ENCODE measurements at regions not wholly inside any gene's neighbourhood (a gene's known extent, or its start where the extent isn't known, plus 50 kb on each side); places are given as distances from the start of the nearest gene placed in this dataset.

DNA sequence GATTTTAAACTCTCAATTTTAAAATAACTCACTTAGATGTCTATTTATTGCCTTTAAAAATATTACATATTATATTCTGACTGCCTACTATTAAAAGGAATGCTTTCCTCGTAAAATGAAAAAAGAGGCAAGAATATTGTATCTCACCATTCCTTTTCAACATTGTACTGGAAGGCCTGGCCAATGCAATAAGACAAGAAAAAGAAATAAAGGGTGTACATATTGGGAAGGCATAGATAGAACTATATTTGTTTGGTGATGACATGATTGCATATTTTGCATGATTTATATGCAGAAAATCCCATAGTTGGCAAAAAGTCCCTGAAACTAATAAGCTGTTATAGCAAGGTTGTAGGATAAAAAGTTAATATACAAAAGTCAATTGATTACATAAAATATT, 474.6 kb upstream of the ATP2B1 start:
- no peak for DNase-seq

DNA sequence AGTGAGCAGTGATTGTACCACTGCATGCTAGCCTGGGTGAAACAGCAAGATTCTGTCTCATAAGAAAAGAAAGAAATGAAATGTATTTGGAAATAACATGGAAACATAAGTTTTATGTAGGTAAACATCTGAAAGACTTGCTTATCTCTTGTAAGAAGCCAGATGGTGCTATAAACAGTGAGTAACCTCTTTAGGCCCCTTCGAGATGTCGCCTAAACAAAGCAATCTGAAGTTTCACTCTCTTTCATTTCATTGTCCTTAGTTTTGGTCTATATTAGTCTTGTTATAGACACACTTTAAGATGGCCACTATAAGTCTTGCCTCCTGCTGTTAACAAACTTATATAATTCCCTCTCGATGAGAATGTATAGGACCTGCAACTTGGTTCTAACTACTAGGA, 472.6 kb upstream of the ATP2B1 start:
- DNase-seq: no peak

DNA sequence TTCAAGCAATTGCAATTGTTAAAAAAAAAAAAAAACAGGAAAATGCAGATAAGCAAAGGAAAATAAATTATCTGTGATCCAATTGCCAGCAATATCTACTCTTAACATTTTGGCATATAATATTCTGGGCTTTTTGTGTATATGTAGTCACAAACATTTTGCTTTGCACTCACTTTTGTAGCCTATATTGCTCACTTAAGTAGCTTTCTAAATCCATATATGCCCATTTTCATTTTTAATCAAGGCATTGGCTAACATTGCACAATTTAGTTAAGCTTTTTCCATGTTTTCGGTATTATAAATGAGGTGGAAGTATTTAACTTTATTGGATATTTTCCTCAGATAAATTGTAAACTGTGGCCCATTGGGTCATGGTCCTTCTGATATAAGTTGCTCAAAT, 466.3 kb upstream of the ATP2B1 start:
- DNase-seq: no peak

DNA sequence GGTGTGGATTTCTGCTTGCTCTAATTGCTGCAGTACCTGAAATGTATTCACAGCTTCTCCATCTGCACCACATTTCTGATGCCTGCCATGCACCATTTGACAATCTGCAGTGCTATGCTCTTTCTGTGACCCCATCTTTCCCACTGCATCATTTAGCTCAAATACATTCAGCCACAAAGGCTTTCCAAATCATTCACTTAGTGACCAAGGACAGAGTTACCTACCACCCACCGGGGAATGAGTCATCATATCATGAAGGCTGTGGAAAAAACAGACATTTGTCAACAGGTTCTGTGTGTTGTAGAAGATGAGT, 465.5 kb upstream of the ATP2B1 start:
- DNase-seq: no peak

DNA sequence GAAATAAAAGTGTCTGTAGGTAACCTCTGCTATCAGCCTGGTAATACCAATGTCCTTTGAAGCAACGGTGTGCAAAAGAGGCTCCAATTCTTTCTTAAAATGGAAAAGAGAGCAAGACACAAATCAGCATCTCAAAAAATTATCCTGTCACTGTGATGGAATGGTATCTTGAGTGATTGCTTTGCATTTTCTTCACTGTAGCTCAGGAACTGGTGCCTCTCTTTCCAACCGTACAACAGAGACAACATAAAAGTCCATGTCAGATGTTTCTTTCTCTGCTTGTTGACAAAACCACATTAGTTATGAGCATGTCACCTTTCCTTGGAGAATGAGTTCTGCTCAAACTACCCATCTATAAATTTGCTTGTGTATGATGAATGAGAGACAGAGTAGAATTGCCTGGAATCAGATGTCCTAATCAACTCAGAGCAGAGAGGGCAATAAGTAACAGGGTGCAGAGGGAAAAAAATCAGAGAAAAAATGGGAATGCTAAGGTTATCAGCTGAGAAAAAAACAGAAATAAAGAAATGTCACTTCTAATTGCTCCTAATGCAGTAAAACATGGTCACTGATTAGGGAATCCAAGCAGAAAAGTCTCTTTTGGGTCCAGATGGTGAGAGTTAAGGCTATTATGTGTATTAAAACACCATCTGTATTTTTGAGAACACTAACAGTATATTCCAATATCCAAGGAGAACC, 465.0 kb upstream of the ATP2B1 start:
- no peak for DNase-seq

DNA sequence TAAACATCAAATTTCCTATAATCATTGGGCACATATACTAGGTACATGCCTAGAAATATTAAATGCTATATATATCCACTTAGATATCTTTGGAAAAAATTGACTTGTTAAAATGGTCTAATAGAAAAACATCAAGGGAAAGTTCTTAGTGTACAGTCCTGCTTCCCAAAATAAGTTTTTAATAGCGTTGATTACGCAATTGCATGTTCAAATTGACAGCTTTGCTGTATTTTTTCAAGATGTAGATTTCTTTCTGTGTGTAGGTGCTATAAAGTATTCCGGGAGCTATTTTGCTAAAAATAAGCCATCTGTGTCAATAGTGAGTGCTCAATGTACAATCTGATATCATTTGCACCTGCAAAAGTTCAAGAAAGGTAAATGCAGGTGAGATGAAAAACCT, 463.9 kb upstream of the ATP2B1 start:
- no peak for DNase-seq

DNA sequence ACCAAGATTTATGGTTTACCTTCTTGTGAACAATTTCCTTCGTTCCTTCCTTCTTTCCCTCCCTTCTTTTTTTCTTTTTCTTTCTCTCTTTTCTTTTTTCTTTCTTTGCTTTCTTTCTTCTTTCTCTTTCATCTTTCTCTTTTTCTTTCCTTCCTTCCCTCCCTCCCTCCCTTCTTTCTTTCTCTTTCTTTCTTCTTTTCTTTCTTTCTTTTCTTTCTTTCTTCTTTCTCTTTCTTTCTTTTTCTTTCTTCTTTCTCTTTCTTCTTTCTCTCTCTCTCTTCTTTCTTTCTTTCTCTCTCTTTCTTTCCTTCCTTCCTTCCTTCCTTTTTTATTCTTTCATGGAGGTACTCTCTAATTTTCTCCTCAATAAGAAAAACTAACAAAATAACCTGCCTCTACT, 462.1 kb upstream of the ATP2B1 start:
- DNase-seq: no peak

DNA sequence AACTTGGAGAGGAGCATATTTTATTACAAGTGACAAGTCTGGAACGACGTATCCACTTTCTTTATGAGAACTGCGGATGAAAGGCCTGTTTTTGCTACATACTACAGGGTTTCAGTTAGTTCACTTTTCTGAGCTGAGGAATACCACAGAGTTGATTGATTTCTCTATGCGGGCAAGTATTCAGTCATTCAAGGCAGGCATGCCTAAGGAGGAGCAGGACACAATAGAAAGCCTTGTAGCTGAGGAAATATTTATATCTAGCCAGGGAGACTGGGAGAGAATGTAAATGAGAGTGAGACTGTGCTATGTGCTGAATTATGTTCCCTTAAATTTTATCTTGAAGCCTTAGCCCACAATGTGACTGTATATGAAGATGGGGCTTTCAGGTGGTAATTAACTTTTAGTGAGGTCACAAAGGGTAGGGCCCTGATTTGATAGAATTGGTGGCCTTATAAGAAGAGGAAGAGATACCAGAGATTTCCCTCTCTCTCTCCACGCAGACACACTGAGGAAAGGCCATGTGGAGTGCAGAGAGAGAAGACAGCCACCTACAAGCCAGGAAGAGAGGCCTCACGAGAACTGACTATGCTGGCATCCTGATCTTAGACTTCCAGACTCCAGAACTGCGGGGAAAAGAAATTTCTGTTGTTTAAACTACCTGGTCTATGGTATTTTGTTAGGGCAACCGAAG, 459.0 kb upstream of the ATP2B1 start:
- no peak for DNase-seq

DNA sequence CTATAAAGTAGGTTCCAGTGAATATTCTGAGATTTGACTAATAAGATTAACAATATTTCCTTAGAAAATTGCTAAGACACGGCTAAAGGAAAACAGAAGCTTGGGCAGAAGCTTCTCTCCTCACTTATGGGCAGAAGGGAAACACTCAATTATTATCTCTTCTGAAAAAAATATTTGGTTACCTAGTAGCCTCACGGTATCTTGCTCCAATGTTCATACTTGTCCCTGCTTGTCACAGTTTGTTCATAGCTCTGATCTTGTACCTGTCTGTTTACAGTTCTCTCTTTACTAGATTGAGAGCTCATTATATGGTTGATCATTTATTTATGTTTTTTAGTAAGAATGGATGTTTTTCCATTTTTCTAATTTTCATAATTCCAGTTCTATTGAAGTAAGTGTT, 458.0 kb upstream of the ATP2B1 start:
- no peak for DNase-seq

DNA sequence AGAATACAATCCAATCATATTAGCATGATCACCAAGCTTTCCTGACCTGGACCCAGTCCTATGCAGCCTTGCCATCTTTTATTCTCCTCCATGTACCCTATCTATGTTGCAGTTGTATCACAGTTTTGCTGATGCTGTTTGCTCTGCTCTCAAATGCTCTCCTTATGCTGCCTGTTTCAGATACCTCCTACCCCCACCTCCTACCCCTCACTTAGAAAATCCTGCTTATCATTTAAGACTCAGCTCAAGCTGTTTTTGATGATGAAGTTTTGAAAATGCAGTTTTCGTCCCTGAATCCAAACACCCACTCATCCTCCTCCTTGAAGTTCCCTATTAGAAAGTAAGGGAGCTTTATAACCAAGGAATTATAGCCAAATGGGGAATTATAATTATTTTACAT, 457.4 kb upstream of the ATP2B1 start:
- DNase-seq: no peak

DNA sequence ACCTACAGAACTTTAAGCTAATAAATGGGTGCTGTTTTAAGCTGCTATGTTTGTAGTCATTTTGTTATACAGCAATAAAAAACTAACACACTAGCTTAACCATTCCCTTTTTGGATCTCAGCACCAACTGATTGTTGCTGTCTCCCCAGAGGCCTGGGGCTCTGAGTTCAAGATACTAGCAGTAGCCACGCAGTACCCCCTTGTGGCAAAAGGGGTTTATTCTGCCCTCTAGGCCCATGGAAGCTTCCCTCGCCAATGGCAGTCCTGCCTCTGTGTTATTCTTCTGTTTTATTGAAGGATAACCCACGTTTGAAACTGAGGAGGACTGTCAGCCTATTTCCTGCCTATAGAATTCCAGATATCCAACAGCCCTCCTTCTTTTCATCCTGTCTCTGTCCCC, 455.3 kb upstream of the ATP2B1 start:
- no peak for DNase-seq

DNA sequence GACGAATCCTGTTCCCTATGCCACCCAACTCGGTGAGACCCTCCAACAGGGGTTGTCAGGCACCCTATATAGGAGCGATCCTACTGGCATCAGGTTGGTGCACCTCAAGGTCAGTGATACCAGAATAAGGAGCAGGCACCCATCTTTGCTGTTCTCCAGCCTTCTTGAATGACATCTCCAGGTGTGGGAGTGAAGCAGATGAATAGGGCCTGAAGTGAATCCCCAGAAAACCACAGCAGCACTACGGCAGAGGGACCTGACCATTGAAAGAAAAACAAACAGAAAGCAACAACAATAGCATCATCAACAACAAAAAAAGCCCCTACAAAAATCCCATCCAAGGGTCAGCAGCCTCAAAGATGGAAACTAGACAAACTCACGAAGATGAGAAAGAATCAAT, 445.2 kb upstream of the ATP2B1 start:
- no peak for DNase-seq

DNA sequence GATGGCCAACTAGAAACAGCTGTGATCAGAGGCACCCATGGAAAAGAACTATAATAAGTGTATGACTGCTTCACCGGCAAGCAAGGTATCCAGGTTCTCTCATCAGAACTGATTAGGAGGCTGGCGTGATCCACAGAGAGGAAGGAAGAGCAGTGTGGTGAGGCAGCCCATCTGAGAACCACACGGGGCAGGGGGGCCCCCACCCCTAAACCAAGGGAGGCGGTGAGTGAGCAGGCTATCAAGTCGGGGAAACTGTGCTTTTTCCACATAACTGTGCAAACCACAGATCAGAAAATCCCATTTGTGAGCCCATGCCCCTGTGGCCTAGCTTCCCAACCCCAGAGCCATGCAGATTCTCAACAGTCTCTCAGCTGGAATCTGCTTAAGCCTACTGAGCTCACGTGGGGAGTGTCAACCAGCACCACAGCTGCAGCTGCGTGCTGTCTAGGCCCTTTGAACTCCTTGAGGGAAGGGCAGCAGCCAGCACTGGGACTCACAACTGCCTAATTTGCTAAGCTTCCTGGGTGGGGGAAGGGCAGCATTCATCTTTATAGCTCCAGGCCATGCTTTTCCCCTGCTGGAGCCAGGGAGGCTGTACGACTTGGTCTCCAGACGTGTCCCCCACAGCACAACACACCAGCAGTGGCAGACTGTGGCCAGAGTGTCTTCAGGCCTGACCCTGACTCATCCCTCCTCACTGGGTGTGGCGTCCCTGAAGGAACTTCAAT, 444.4 kb upstream of the ATP2B1 start:
- no peak for DNase-seq

DNA sequence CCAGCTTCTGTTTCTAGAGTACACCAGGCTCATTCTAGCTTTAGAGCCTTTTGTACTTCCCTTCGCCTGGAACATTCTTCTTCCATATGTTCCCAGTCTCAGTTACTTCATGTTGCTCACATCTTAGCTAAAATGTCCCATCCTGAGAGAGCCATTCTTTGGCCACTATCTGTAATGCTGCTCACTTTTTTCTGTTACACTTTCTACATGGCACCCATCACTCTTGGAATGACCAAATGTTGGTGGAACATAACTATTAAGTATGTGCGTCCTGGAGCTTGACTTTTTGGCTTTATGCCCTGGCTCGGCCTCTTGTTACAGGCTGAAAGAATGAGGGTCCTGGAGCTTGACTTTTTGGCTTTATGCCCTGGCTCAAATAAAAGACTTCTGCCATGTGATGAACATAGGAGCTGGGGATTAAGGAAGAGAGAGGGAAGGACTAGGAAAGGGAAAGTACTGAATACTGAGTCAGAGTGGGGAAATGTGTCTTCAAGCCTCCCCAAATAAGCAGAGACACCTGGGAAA, 442.9 kb upstream of the ATP2B1 start:
- no peak for DNase-seq

DNA sequence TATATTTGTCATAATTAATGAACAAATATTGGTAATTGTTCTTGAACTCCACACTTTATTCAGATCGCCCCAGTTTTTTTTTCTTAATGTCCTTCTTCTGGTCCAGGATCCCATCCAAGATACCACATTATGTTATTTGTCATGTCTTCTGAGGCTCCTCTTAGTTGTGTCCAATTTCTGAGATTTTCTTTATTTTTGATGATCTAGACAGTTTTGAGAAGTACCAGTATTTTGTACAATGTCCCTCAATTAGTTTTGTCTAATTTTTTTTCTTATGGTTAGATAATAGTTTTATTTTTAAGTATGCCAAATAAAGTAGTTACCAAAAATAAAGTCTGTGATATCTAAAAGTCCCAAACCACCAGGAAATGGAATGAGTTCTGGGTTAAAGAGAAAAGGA, 440.8 kb upstream of the ATP2B1 start:
- no peak for DNase-seq

DNA sequence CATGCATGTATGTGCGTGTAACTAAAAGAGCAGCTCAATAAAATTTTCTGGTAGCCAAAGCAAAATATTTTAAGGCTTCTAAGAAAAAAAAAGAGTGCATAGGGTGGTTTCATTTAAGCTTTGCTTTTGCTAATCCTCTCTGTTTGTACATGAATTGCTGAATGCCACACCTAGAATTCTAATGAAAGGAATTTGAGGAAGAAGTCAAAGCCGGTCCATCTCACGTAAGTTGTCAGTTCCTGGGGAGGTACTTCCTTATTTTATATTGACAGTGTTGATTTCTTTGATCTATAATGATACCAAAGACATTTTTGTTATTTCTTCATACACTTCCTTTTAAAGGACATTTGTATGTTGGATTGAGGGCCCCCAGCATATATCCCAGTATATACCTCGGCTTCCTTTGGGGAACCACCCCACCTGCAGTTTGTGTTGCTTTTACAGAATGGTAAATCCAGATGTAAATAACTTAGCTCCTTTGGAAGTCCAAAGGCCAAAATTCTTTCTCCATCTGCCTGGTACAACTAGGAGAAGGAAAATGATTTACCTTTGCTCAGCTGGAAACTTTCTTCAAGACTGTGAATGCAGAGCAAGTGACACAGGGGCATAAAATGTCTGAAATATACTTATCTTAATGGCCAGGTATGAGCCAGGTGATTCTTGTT, 420.9 kb upstream of the ATP2B1 start:
- DNase-seq: no peak

DNA sequence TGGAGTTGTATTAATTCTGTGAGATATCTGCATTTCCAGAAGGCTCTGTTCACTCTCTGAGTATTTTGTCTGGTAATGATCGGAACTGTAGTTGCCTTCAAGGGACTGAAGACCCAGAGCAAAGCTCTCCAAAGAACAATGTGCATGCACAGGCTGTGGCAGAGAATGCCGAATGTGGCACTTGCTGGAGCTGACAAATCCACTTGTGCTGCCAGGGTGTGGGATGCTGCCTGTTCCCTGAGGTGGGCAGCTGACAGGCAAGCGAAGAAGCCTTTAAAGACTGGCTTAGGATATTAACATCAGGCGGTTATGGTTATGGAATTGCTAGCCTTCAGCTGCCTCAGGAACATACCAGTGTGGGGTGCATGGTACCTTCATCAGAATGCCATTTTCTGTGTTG, 419.9 kb upstream of the ATP2B1 start:
- DNase-seq: no peak

DNA sequence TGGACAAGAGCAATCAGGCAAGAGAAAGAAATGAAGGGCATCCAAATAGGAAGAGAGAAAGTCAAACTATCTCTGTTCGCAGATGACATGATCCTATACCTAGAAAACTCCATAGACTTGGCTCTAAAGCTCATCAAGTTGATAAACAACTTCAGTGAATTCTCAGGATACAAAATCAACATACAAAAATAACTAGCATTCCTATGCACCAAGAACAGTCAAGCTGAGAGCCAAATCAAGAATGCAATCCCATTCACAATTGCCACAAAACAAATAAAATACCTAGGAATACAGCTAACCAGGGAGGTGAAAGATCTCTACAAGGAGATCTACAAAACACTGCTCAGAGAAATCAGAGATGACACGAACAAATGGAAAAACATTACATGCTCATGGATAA, 417.5 kb upstream of the ATP2B1 start:
- no peak for DNase-seq

DNA sequence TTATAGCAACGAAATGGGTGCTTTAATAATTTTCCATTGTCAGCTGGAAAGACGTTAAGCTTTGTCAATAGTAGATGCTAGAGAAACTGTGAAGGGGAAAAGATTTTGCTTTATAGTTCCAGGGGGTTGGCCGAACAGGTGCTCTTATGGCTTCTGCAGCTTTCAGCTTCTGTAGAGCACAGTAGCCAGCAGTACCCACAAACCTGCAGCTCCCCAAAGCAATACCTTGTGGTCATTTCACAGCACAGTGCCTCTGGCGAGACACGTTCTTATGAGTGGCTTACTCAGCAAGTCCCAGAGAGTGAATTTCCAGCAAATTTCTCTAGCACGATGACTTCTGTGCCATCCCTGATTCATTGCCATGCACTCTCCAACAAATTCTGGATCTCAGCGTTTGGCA, 416.3 kb upstream of the ATP2B1 start:
- no peak for DNase-seq

DNA sequence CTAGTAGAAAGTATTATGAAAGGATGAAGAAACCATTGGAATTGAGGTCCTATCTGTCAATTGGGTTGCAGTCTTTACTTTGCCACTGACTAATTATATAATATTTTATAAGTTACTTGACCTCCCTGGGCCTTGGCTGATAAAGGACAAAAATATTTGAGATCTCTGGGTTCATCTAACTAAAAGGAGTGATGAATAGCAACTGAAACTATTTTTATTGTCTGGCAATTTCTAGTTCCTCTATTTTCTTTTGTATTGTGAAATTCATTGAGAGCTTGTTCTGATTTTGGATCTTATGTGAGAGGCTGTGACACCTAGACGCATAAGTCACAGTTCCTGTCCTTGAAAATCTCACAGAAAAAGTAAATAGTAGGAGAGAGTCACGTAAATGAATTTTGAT, 415.7 kb upstream of the ATP2B1 start:
- DNase-seq: no peak

DNA sequence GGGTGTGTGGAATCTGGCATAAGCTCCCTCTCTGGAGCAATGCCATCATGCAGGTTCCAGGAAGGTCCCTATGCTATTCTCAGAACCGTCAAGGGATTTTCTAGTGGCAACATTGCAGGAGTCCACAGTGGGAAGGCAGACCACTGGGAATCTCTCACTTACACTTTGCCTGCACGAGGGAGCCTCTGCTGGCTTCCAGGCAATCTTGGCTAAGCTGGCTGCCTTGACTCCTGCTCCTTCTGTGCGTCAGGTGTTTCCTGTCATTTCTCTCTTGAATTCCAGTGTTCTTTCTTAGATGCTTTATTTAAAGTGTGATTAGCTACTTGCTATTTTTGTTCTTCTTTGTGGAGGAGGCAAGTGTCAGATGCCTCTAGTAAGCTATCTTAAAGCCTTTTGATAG, 414.0 kb upstream of the ATP2B1 start:
- DNase-seq: no peak

DNA sequence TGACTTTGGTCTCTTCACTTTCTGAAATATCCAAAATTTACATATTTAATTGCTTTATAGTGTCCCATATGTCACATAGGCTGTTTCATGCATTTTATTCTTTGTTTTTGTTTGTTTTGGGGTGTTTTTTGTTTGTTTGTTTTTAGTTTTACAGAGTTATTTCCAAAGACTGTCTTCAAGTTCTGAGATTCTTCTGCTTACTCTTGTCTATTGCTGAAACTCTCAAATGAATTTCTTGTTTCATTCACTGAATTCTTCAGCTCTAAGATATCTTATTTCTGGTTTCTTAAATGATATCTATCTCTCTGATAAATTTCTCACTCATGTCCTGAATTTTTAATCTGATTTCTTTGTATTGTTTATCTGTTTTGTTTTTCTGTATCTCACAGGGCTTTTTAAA, 412.0 kb upstream of the ATP2B1 start:
- no peak for DNase-seq

DNA sequence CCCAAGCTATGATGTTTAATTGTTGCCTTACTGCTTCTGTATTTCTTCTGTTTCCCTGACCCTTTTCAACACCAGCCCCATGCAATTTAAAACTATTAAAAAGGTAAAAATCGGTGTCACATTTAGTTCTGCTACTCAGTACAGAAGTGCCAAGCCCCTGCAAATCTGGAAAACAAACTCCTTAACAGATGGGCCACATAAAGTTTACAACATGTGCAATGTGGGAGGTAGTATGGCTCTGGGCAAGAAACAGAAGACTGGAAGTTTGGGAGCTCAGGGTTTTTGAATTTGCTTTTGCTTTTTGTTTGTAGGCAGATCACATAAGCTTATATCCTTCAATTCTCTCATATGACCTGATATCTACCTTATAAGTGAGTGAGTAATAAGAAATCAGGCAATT, 404.0 kb upstream of the ATP2B1 start:
- DNase-seq: no peak

Data from NCI-H510A treated with DMSO at 0.1 percent for 48 hours (cell line).